ENCODE measurements at regions not wholly inside any gene's neighbourhood (a gene's known extent, or its start where the extent isn't known, plus 50 kb on each side); places are given as distances from the start of the nearest gene placed in this dataset.

GRCh38 chr5:77157732-77158532 lies 52.5 kb upstream of the PDE8B start:
- H3K36me3 ChIP-seq: no peaks in the 10 kb centered on the region
- H3K9me3 ChIP-seq: no peaks in the 10 kb centered on the region
- no peak overlapping the region for H3K4me3 ChIP-seq
- no peak for TF ChIP-seq CTCF (IDR thresholded peaks at IDR 0.05)
- no peak overlapping the region for H3K27ac ChIP-seq
- intact Hi-C loops (cut with DNase I): no loop called here
- H3K27me3 ChIP-seq: no peaks in the 10 kb centered on the region
- no peak for DNase-seq (ENCODE audit: low spot score in 2 of 2)
- no peaks in the 10 kb centered on the region for H3K4me1 ChIP-seq

- no peaks in the 10 kb centered on the region for H3K4me1 ChIP-seq
- no peak overlapping the region for H3K27ac ChIP-seq
- no peak for TF ChIP-seq CTCF (IDR thresholded peaks at IDR 0.05)
- no peak overlapping the region for H3K4me3 ChIP-seq
- H3K9me3 ChIP-seq: no peaks in the 10 kb centered on the region
- intact Hi-C loops (cut with DNase I): no loop called here
- H3K27me3 ChIP-seq: no peaks in the 10 kb centered on the region
- H3K36me3 ChIP-seq: no peaks in the 10 kb centered on the region
- DNase-seq (ENCODE audit: low spot score in 2 of 2): no peak
Measured at GRCh38 chr5:77156379-77156778, 54.1 kb upstream of the PDE8B start.

- intact Hi-C loops (cut with DNase I): no loop called here
- no peak for DNase-seq (ENCODE audit: low spot score in 2 of 2)
- no peak overlapping the region for H3K27ac ChIP-seq
- TF ChIP-seq CTCF (IDR thresholded peaks at IDR 0.05): no peak
- no peaks in the 10 kb centered on the region for H3K36me3 ChIP-seq
- no peaks in the 10 kb centered on the region for H3K4me1 ChIP-seq
- no peaks in the 10 kb centered on the region for H3K9me3 ChIP-seq
- no peak overlapping the region for H3K4me3 ChIP-seq
- H3K27me3 ChIP-seq: no peaks in the 10 kb centered on the region
Measured at GRCh38 chr5:77155179-77155785, 55.2 kb upstream of the PDE8B start.

- intact Hi-C loops (cut with DNase I): no loop called here
- Histone ChIP-seq H3K9me3 (no peaks in the 10 kb centered on the region), H3K27me3 (no peaks in the 10 kb centered on the region), H3K4me3 (no peak overlapping the region), H3K4me1 (no peaks in the 10 kb centered on the region), H3K27ac (no peak overlapping the region), H3K36me3 (no peaks in the 10 kb centered on the region)
- no peak for TF ChIP-seq CTCF (IDR thresholded peaks at IDR 0.05)
- DNase-seq (ENCODE audit: low spot score in 2 of 2): no peak
Measured at GRCh38 chr5:77152441-77152840, 58.0 kb upstream of the PDE8B start.

GRCh38 chr5:77151501-77151900 lies 59.0 kb upstream of the PDE8B start:
- no peaks in the 10 kb centered on the region for H3K27me3 ChIP-seq
- no peaks in the 10 kb centered on the region for H3K4me1 ChIP-seq
- H3K9me3 ChIP-seq: no peaks in the 10 kb centered on the region
- TF ChIP-seq CTCF (IDR thresholded peaks at IDR 0.05): no peak
- intact Hi-C loops (cut with DNase I): no loop called here
- no peak overlapping the region for H3K4me3 ChIP-seq
- no peaks in the 10 kb centered on the region for H3K36me3 ChIP-seq
- H3K27ac ChIP-seq: no peak overlapping the region
- DNase-seq (ENCODE audit: low spot score in 2 of 2): no peak
